A673 (cell line): ENCODE measurements at regions not wholly inside any gene's neighbourhood (a gene's known extent, or its start where the extent isn't known, plus 50 kb on each side); places are given as distances from the start of the nearest gene placed in this dataset.

Source experiments
- BruUV-seq: library from RNA; stranded (reverse); fragments of 400-500 nt; replicated peaks from 2 replicates; lab custom pipeline; 2021; lab: Mats Ljungman, UMichigan
- CTCF ChIA-PET: fragments of 300-600 bp; sonication (Branson Sonifier 250); formaldehyde crosslinking; loops from one replicate; lab custom pipeline; 2022; ENCODE audit warnings: antibody characterized with exemption; lab: Charles Lee
- POLR2A ChIA-PET: fragments of 300-600 bp; sonication (Branson Sonifier 250); formaldehyde crosslinking; loops from one replicate; lab custom pipeline; 2022; ENCODE audit warnings: antibody characterized with exemption; ENCODE audit not compliant: low non-redundant PET; lab: Charles Lee
- DNase-seq: peaks from one replicate; pipeline ENCODE4 v3.0.0-alpha.2; 2015; ENCODE audit warnings: low spot score
- H3K27ac ChIP-seq: fragments of 200-600 bp; sonication (generic); 2 replicates; pipeline ENCODE4 v1.5.1; 2016; ENCODE audit warnings: mixed run types, low read depth, mild to moderate bottlenecking, mixed read lengths, antibody characterized with exemption, low read length; ENCODE audit not compliant: poor library complexity, severe bottlenecking
- H3K27me3 ChIP-seq: fragments of 200-600 bp; sonication (generic); replicated peaks from 2 replicates; pipeline ENCODE4 v1.6.1; 2017; ENCODE audit warnings: mixed run types, low read depth, mild to moderate bottlenecking, mixed read lengths, antibody characterized with exemption, low read length; ENCODE audit not compliant: insufficient read depth, poor library complexity
- H3K36me3 ChIP-seq: fragments of 200-600 bp; sonication (generic); 2 replicates; pipeline ENCODE4 v1.6.1; 2016; ENCODE audit warnings: mixed run types, mild to moderate bottlenecking, mixed read lengths, antibody characterized with exemption, low read length; ENCODE audit not compliant: insufficient read depth, poor library complexity, severe bottlenecking
- H3K4me1 ChIP-seq: fragments of 200-600 bp; sonication (generic); 2 replicates; pipeline ENCODE4 v1.6.1; 2017; ENCODE audit warnings: mixed run types, mild to moderate bottlenecking, mixed read lengths, antibody characterized with exemption, low read length; ENCODE audit not compliant: insufficient read depth, poor library complexity, severe bottlenecking
- H3K4me3 ChIP-seq: fragments of 200-600 bp; sonication (generic); 2 replicates; pipeline ENCODE4 v1.5.1; 2016; ENCODE audit warnings: low read depth, mixed run types, mild to moderate bottlenecking, mixed read lengths, low read length; ENCODE audit not compliant: poor library complexity, severe bottlenecking
- H3K9me3 ChIP-seq: fragments of 200-600 bp; sonication (generic); 2 replicates; pipeline ENCODE4 v1.6.1; 2016; ENCODE audit warnings: mixed run types, low read depth, mild to moderate bottlenecking, mixed read lengths, antibody characterized with exemption, low read length; ENCODE audit not compliant: poor library complexity, severe bottlenecking
- EZH2 ChIP-seq: fragments of 200-600 bp; sonication (generic); IDR thresholded peaks from 2 replicates; pipeline ENCODE4 v1.6.1; 2017; ENCODE audit warnings: borderline replicate concordance, low read depth, mild to moderate bottlenecking, mixed read lengths, antibody characterized with exemption, low read length; ENCODE audit not compliant: poor library complexity, severe bottlenecking
- intact Hi-C: fragments of 100-400 bp; cut with micrococcal nuclease; formaldehyde crosslinking; loops from one replicate; pipeline ENCODE4 v1.10.0; 2022; ENCODE audit not compliant: unreplicated experiment
- TF ChIP-seq, protein P1 (sequence below): fragments of 300-800, 200-600 bp; sonication (generic); conservative IDR thresholded peaks from 2 replicates; pipeline ENCODE4 v1.5.1; 2017; ENCODE audit warnings: low read depth, mild to moderate bottlenecking, antibody characterized with exemption, low read length, moderate library complexity, mixed read lengths

DNA sequence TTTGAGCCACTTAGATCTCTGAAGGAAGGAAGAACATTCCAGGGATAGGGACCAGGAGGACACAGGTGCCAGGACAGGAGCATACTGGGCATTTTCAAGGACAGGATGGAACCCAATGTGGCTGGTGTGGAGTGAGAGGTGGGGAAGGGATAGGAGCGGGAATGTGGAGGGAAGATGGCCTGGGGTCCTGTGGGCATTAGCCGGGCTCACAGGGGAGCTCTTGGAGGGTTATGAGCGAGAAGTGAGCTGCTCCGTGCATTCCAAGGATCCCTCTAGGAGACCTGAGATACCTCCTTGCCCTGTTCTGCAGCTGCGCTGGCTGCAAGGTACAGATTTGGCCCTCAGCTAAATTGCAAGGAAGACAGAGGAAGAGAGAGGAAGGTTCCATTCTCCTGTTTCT, 87.5 kb downstream of the IER5 start:
- intact Hi-C loops: no loop called here
- no peak for DNase-seq
- ChIA-PET CTCF (no interaction called here), POLR2A (no interaction called here)
- H3K4me1 ChIP-seq: peaks cover 7% of the 10 kb centered on the region
- no peak overlapping the region for H3K4me3 ChIP-seq
- H3K36me3 ChIP-seq: no peaks in the 10 kb centered on the region
- no peaks in the 10 kb centered on the region for H3K9me3 ChIP-seq
- H3K27ac ChIP-seq: no peak overlapping the region
- BruUV-seq: no TSS peak
- no peaks in the 10 kb centered on the region for H3K27me3 ChIP-seq
- no peak for TF ChIP-seq EZH2
- TF ChIP-seq, protein P1, sequence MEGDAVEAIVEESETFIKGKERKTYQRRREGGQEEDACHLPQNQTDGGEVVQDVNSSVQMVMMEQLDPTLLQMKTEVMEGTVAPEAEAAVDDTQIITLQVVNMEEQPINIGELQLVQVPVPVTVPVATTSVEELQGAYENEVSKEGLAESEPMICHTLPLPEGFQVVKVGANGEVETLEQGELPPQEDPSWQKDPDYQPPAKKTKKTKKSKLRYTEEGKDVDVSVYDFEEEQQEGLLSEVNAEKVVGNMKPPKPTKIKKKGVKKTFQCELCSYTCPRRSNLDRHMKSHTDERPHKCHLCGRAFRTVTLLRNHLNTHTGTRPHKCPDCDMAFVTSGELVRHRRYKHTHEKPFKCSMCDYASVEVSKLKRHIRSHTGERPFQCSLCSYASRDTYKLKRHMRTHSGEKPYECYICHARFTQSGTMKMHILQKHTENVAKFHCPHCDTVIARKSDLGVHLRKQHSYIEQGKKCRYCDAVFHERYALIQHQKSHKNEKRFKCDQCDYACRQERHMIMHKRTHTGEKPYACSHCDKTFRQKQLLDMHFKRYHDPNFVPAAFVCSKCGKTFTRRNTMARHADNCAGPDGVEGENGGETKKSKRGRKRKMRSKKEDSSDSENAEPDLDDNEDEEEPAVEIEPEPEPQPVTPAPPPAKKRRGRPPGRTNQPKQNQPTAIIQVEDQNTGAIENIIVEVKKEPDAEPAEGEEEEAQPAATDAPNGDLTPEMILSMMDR: no peak

DNA sequence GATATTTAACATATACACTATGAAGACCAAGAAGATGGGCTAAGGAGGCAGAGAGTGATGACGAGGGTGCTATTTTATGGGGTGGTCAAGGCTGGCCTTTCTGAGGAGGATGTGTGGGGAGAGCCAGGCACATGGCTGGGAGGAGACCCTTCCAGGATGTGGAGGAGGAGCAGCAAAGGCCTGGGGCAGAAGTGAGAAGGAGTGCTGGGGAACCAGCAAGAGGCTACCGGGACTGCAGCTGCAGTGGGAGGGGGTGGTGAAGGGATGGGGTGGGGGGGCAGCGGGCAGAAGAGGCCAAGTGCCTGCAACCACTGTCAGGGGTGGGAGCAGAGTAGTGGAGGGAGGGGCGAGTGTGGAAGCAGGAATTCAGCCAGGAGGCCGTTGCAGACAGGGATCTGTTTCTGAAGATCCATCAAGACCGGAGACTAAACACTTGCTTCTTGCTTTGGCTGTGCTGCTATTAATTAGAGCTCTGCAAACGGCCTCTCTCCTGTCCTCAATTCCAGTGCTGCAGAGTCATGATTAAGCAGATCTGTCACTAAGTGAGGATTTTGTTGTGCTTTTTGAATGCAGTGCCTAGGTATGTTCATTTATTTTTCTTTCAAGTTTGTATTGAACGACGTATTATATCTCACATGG, 89.9 kb downstream of the IER5 start:
- H3K27ac ChIP-seq: no peak overlapping the region
- no peak overlapping the region for H3K4me3 ChIP-seq
- peaks cover 7% of the 10 kb centered on the region for H3K4me1 ChIP-seq
- no peaks in the 10 kb centered on the region for H3K9me3 ChIP-seq
- POLR2A ChIA-PET: no interaction called here
- DNase-seq: no peak
- no peaks in the 10 kb centered on the region for H3K27me3 ChIP-seq
- CTCF ChIA-PET: no interaction called here
- intact Hi-C loops: no loop called here
- TF ChIP-seq, protein P1: no peak
- no peak for TF ChIP-seq EZH2
- no peaks in the 10 kb centered on the region for H3K36me3 ChIP-seq
- no TSS peak for BruUV-seq

DNA sequence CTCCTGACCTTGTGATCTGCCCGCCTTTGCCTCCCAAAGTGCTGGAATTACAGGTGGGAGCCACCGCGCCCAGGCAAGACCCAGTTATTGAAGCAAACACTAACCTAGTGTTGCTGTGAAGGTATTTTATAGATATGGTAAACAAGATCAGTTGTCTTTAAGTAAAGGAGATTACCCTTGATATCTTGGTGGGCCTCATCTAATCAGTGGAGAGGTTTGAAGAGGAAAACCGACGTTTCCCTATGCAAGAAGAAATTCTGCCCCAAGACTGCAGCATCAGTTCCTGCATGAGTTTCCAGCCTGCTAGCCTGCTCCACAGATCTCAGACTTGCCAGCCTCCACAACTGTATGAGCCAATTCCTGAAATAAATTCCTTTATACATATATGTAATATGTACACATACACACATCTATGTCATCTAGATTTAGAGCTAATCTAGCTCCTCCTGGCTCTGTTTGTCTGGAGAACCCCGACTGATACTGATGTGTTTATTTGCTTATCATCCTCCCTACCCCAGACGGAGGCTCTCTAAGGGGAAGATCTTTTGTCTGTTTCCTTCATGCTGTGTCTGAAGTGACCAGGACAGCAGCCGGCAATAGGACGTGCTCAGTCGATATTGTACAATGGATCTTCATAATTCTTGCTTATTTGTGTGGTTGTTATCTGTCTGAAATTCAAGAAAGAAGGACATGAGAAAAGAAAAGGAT, 90.9 kb downstream of the IER5 start:
- BruUV-seq: no TSS peak

More for the DNA sequence above, 90.9 kb downstream of the IER5 start:
- DNase-seq: no peak
- ChIA-PET POLR2A (no interaction called here), CTCF (no interaction called here)
- intact Hi-C loops: no loop called here
- no peaks in the 10 kb centered on the region for H3K9me3 ChIP-seq
- H3K27ac ChIP-seq: no peak overlapping the region
- TF ChIP-seq EZH2: no peak
- TF ChIP-seq, protein P1: no peak
- no peak overlapping the region for H3K4me3 ChIP-seq
- H3K36me3 ChIP-seq: no peaks in the 10 kb centered on the region
- no peaks in the 10 kb centered on the region for H3K27me3 ChIP-seq
- peaks cover 7% of the 10 kb centered on the region for H3K4me1 ChIP-seq
